ENCODE measurements at regions not wholly inside any gene's neighbourhood (a gene's known extent, or its start where the extent isn't known, plus 50 kb on each side); places are given as distances from the start of the nearest gene placed in this dataset.

DNA sequence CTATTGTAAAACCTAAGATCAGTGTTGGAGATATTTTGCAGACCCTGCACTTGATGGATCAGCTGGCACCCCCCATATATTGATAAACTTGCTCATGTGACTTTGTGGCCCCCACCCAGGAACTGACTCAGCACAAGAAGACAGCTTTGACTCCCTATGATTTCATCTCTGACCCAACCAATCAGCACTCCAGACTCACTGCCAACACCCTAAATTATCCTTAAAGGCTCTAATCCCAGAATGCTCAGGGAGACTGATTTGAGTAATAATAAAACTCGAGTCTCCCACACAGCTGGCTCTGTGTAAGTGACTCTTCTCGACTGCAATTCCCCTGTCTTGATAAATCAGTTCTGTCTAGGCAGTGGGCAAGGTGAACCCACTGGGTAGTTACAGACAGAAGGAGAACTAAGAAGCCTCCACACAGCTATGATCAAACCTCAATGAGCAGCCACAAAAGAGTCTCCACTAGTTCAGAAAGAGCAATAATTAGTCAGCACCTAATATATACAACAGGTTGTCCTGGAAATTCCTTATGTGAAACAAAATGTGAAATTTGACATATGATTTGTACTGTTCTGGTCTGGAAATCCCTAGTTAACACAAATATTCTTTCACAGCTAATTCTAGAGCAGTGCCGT, 52.2 kb downstream of the ACTL7B start:
- no peak overlapping the region for H3K27ac ChIP-seq (ENCODE audit: low read depth in 1 of 2, low read length in 2 of 2)
- H3K4me3 ChIP-seq (ENCODE audit: low read length in 2 of 2) = no peak overlapping the region
- no peaks in the 10 kb centered on the region for H3K9me3 ChIP-seq (ENCODE audit: control insufficient read depth, low read length)
- intact Hi-C loops (cut with DNase I) = no loop called here
- 36 to 55% methylated on average over 3 of the region's 3 CpGs for WGBS, 2 donors
- H3K27me3 ChIP-seq (ENCODE audit: control insufficient read depth in 1 of 2, insufficient read depth in 2 of 2, low read length in 1 of 2) = no peaks in the 10 kb centered on the region
- ATAC-seq (ENCODE audit: low FRiP score) = no peak
- DNase-seq = no peak
- H3K36me3 ChIP-seq (ENCODE audit: control insufficient read depth in 1 of 2, insufficient read depth in 2 of 2, low read length in 1 of 2) = no peaks in the 10 kb centered on the region
- no peaks in the 10 kb centered on the region for H3K4me1 ChIP-seq (ENCODE audit: control insufficient read depth in 1 of 2, insufficient read depth in 2 of 2, low read length in 2 of 2)

DNA sequence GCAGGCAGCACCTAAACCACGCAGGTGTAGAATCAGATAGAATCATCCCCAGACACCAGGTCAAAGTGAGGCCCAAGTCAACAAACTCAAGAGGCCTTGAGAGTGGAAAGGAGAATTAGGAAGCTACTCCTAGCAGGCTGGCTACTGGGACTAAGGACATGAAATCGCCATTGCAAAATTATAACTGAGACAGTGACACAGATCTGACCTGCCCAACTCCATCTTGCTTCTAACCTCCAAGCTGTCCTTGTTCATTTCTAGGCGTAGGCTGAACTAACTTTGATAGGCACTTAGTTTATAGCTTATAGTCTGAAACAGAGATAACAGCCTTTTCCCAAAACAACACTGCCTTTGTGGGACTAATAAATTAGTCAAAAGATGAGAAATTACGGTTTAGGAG, 52.8 kb downstream of the ACTL7B start:
- Histone ChIP-seq H3K36me3 (ENCODE audit: control insufficient read depth in 1 of 2, insufficient read depth in 2 of 2, low read length in 1 of 2) (no peaks in the 10 kb centered on the region), H3K4me3 (ENCODE audit: low read length in 2 of 2) (no peak overlapping the region), H3K27me3 (ENCODE audit: control insufficient read depth in 1 of 2, insufficient read depth in 2 of 2, low read length in 1 of 2) (peaks cover 0 to under 1% of the 10 kb centered on the region in 2 donors), H3K4me1 (ENCODE audit: control insufficient read depth in 1 of 2, insufficient read depth in 2 of 2, low read length in 2 of 2) (no peaks in the 10 kb centered on the region), H3K9me3 (ENCODE audit: control insufficient read depth, low read length) (no peaks in the 10 kb centered on the region), H3K27ac (ENCODE audit: low read depth in 1 of 2, low read length in 2 of 2) (no peak overlapping the region)
- no peak for DNase-seq
- WGBS, 2 donors = 88 to 90% methylated on average over 4 of the region's 4 CpGs
- intact Hi-C loops (cut with DNase I) = no loop called here
- ATAC-seq (ENCODE audit: low FRiP score) = no peak

DNA sequence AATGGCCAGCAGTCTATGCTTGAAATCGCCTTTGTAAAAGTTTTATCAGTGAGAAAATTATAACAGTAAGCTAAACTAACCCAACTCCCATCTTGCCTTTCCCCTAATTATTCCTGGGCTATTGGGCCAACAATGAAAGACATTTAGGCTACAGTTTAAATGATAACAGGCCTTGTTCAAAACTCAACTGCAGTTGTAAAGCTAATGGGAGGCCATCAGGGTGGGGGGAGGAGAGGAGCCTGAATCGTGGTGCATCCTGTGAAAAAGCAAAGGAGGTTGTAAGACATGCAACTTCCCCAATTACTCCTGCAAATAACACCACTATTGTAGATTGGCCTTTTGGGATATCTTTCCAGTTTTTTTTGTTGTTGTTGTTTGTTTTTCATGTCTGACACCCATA, 53.8 kb downstream of the ACTL7B start:
- Histone ChIP-seq H3K4me3 (ENCODE audit: low read length in 2 of 2) (no peak overlapping the region), H3K27ac (ENCODE audit: low read depth in 1 of 2, low read length in 2 of 2) (no peak overlapping the region), H3K9me3 (ENCODE audit: control insufficient read depth, low read length) (no peaks in the 10 kb centered on the region), H3K27me3 (ENCODE audit: control insufficient read depth in 1 of 2, insufficient read depth in 2 of 2, low read length in 1 of 2) (peaks cover 0 to 1% of the 10 kb centered on the region in 2 donors), H3K4me1 (ENCODE audit: control insufficient read depth in 1 of 2, insufficient read depth in 2 of 2, low read length in 2 of 2) (no peaks in the 10 kb centered on the region), H3K36me3 (ENCODE audit: control insufficient read depth in 1 of 2, insufficient read depth in 2 of 2, low read length in 1 of 2) (no peaks in the 10 kb centered on the region)
- ATAC-seq (ENCODE audit: low FRiP score) (no peak), DNase-seq (no peak)
- 67% methylated on average over 2 of the region's 2 CpGs for WGBS, 2 donors
- intact Hi-C loops (cut with DNase I) = loop anchor here in 1 of 2 donors (2.0 kb wide), 1 partner anchor 77 kb away; no protein-coding TSS in a partner anchor

DNA sequence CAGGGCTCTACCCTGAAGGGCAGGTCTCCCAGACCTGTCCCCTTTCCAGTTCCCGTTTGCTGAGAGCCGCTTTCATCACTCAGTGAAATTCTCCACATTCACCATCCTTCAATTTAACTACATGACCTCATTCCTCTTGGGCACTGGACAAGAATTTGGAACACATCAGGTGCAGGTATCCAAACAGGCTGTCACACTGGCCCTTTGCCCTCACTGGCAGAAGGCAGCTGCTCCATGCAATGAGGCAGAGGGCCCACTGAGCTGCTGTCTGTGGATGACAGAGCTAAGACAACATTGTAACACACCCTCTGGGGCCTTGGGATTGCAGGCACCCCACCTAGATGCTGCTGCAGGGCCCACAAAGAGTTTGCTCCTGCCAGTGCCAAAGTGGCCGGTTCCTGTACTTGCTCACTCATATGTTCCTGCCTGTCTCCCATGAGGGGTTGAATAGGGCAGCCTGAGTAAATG, 55.1 kb downstream of the ACTL7B start:
- intact Hi-C loops (cut with DNase I) = loop anchor here in 1 of 2 donors (2.0 kb wide), 1 partner anchor 76 kb away; no protein-coding TSS in a partner anchor
- Histone ChIP-seq H3K4me3 (ENCODE audit: low read length in 2 of 2) (no peak overlapping the region), H3K27me3 (ENCODE audit: control insufficient read depth in 1 of 2, insufficient read depth in 2 of 2, low read length in 1 of 2) (peaks cover 0 to 1% of the 10 kb centered on the region in 2 donors), H3K9me3 (ENCODE audit: control insufficient read depth, low read length) (no peaks in the 10 kb centered on the region), H3K4me1 (ENCODE audit: control insufficient read depth in 1 of 2, insufficient read depth in 2 of 2, low read length in 2 of 2) (no peaks in the 10 kb centered on the region), H3K36me3 (ENCODE audit: control insufficient read depth in 1 of 2, insufficient read depth in 2 of 2, low read length in 1 of 2) (no peaks in the 10 kb centered on the region), H3K27ac (ENCODE audit: low read depth in 1 of 2, low read length in 2 of 2) (no peak overlapping the region)
- WGBS, 2 donors = 41 to 42% methylated on average over 3 of the region's 3 CpGs
- ATAC-seq (ENCODE audit: low FRiP score) (no peak), DNase-seq (no peak)

DNA sequence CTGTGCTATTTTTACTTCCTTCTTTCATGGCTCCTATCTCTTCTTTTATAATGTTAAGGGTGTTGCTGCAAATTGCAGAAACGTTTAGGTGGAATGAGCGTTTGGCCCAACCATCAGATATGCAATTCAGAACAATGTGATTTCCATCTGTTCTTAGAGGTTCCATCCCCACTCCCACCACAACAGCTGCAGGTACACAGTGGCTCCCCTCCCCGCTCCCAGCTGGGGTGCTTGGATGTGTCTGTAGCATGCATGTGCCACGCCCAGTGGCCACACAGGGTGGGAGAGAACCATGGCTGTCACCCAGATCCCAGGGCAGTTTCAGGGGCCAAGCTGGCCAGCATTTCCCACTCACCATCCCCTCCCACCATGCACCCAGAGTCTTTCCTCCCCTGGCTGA, 62.2 kb downstream of the ACTL7B start:
- H3K4me3 ChIP-seq (ENCODE audit: low read length in 2 of 2) = no peak overlapping the region
- H3K27ac ChIP-seq (ENCODE audit: low read depth in 1 of 2, low read length in 2 of 2) = no peak overlapping the region
- DNase-seq (no peak), ATAC-seq (ENCODE audit: low FRiP score) (no peak)
- no peaks in the 10 kb centered on the region for H3K36me3 ChIP-seq (ENCODE audit: control insufficient read depth in 1 of 2, insufficient read depth in 2 of 2, low read length in 1 of 2)
- H3K4me1 ChIP-seq (ENCODE audit: control insufficient read depth in 1 of 2, insufficient read depth in 2 of 2, low read length in 2 of 2) = no peaks in the 10 kb centered on the region
- intact Hi-C loops (cut with DNase I) = no loop called here
- 90 to 91% methylated on average over 4 of the region's 4 CpGs for WGBS, 2 donors
- peaks cover 6% of the 10 kb centered on the region for H3K9me3 ChIP-seq (ENCODE audit: control insufficient read depth, low read length)
- H3K27me3 ChIP-seq (ENCODE audit: control insufficient read depth in 1 of 2, insufficient read depth in 2 of 2, low read length in 1 of 2) = peaks cover 0 to 1% of the 10 kb centered on the region in 2 donors

DNA sequence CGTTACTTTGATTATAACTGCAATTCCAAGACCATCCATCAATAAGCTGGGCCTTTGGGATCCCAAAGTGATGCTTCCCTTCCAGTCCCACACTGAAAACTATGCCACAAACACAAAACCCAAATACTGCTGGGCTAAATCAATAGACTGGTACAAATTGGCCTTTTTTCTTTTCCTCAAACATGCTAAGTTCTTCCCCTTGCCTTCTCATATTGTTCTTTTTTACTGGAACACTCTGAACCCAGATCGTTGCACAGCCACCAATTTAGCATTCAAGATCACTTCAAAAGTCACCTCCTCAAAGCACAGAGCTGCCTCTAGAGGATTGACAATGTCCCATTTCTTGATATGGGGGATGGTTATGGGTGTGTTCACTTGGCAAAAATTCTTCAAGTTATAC, 66.0 kb downstream of the ACTL7B start:
- H3K9me3 ChIP-seq (ENCODE audit: control insufficient read depth, low read length) = peaks cover 6% of the 10 kb centered on the region
- 89 to 92% methylated on average over 2 of the region's 2 CpGs for WGBS, 2 donors
- no peak overlapping the region for H3K27ac ChIP-seq (ENCODE audit: low read depth in 1 of 2, low read length in 2 of 2)
- no peak for ATAC-seq (ENCODE audit: low FRiP score)
- no peaks in the 10 kb centered on the region for H3K36me3 ChIP-seq (ENCODE audit: control insufficient read depth in 1 of 2, insufficient read depth in 2 of 2, low read length in 1 of 2)
- no peaks in the 10 kb centered on the region for H3K4me1 ChIP-seq (ENCODE audit: control insufficient read depth in 1 of 2, insufficient read depth in 2 of 2, low read length in 2 of 2)
- no peak overlapping the region for H3K4me3 ChIP-seq (ENCODE audit: low read length in 2 of 2)
- intact Hi-C loops (cut with DNase I) = no loop called here
- H3K27me3 ChIP-seq (ENCODE audit: control insufficient read depth in 1 of 2, insufficient read depth in 2 of 2, low read length in 1 of 2) = no peaks in the 10 kb centered on the region
- DNase-seq = no peak

DNA sequence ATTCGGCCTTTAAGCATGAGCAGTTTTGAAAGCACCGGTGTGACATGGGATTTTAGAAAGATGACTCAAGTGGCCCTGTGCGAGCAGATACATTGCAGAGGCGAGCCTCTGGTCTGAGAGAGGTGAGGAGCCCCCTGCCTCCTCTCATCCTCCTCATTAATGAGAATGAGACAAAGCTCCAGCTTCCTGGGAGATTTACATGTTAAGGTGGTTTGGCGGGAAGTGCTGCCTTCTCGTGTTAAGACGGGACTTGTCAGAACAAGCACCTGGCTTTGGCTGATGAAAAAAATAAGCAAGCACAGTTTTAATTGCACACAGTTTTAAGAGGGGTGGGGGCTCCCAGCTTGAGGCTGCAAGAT, 68.1 kb downstream of the ACTL7B start:
- DNase-seq (no peak), ATAC-seq (ENCODE audit: low FRiP score) (no peak)
- Histone ChIP-seq H3K27me3 (ENCODE audit: control insufficient read depth in 1 of 2, insufficient read depth in 2 of 2, low read length in 1 of 2) (no peaks in the 10 kb centered on the region), H3K4me3 (ENCODE audit: low read length in 2 of 2) (no peak overlapping the region), H3K36me3 (ENCODE audit: control insufficient read depth in 1 of 2, insufficient read depth in 2 of 2, low read length in 1 of 2) (no peaks in the 10 kb centered on the region), H3K27ac (ENCODE audit: low read depth in 1 of 2, low read length in 2 of 2) (no peak overlapping the region), H3K4me1 (ENCODE audit: control insufficient read depth in 1 of 2, insufficient read depth in 2 of 2, low read length in 2 of 2) (no peaks in the 10 kb centered on the region), H3K9me3 (ENCODE audit: control insufficient read depth, low read length) (peaks cover 3% of the 10 kb centered on the region)
- 87 to 94% methylated on average over 7 of the region's 7 CpGs for WGBS, 2 donors
- intact Hi-C loops (cut with DNase I) = no loop called here

DNA sequence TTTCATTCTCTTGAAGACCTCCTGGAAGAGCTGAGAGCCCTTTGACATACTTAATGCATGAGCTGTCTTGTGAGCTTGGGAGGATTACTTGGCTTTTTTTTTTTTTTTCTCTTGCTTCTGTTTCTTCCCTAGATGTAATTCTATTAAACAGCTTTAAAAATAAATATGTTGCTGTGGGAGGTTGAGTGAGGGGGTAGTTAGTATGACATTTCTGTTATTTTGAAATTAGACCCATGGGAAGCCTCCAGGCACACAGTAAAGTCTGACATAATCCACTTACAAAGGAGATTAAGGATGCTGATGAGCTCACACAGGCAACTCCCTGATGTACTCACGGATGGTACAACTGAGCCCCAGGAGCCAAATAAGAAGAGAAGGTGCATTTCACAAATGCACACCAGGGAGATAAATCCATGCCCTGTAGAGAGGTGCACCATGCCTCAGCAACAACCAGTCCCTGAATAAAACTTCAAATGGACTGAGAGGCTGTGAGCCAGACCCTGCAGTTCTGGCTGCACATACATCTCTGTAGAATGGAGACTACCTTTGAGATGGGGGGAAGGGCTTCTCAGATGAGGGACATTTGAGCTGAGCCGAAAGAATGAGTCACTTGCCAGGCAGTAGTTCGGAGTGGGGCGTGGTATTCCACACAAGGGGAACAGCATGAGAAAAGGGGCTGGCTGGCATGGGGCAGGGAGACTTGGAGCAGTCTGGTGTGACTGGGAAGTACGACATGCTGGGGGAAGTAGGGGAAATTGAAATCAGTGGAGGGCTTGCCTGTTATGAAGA, 68.7 kb downstream of the ACTL7B start:
- ATAC-seq (ENCODE audit: low FRiP score) = no peak
- DNase-seq = peak in 1 of 2 donors; percentile 55
- H3K27ac ChIP-seq (ENCODE audit: low read depth in 1 of 2, low read length in 2 of 2) = no peak overlapping the region
- no peaks in the 10 kb centered on the region for H3K36me3 ChIP-seq (ENCODE audit: control insufficient read depth in 1 of 2, insufficient read depth in 2 of 2, low read length in 1 of 2)
- WGBS, 2 donors = 60 to 68% methylated on average over 5 of the region's 5 CpGs
- intact Hi-C loops (cut with DNase I) = no loop called here
- H3K4me1 ChIP-seq (ENCODE audit: control insufficient read depth in 1 of 2, insufficient read depth in 2 of 2, low read length in 2 of 2) = no peaks in the 10 kb centered on the region
- peaks cover 1% of the 10 kb centered on the region for H3K9me3 ChIP-seq (ENCODE audit: control insufficient read depth, low read length)
- no peaks in the 10 kb centered on the region for H3K27me3 ChIP-seq (ENCODE audit: control insufficient read depth in 1 of 2, insufficient read depth in 2 of 2, low read length in 1 of 2)
- no peak overlapping the region for H3K4me3 ChIP-seq (ENCODE audit: low read length in 2 of 2)

DNA sequence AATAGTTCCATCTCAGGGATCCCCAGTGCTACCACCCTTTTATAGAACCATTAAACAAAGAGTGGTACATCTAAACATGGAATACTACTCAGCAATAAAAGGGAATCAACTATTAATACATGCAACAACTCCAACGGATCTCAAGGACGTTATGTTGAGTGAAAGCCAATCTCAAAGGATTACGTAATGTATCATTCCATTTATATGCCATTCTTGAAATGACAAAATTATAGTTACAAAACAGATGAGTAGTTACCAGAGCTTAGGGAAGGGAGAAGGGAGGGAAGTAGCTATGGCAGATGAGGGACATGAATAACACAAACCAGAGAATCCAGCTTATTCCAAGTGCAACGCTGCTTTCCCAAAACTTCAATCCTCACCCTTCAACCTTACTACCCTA, 69.5 kb downstream of the ACTL7B start:
- ATAC-seq (ENCODE audit: low FRiP score) = no peak
- Histone ChIP-seq H3K4me1 (ENCODE audit: control insufficient read depth in 1 of 2, insufficient read depth in 2 of 2, low read length in 2 of 2) (no peaks in the 10 kb centered on the region), H3K27ac (ENCODE audit: low read depth in 1 of 2, low read length in 2 of 2) (no peak overlapping the region), H3K4me3 (ENCODE audit: low read length in 2 of 2) (no peak overlapping the region), H3K36me3 (ENCODE audit: control insufficient read depth in 1 of 2, insufficient read depth in 2 of 2, low read length in 1 of 2) (no peaks in the 10 kb centered on the region), H3K27me3 (ENCODE audit: control insufficient read depth in 1 of 2, insufficient read depth in 2 of 2, low read length in 1 of 2) (no peaks in the 10 kb centered on the region), H3K9me3 (ENCODE audit: control insufficient read depth, low read length) (no peaks in the 10 kb centered on the region)
- WGBS, 2 donors = 67 to 73% methylated on average over 4 of the region's 4 CpGs
- intact Hi-C loops (cut with DNase I) = no loop called here
- no peak for DNase-seq
